Prostate gland (tissue), 2 donors: ENCODE measurements at regions not wholly inside any gene's neighbourhood (a gene's known extent, or its start where the extent isn't known, plus 50 kb on each side); places are given as distances from the start of the nearest gene placed in this dataset.

ENCODE experiments used
- DNase-seq: peaks from one replicate; pipeline ENCODE4 v3.0.0-alpha.2; 2019; ENCODE audit warnings: low spot score
- H3K27ac ChIP-seq, 2 donors: fragments of 200-600 bp; sonication (generic); 2 replicates each; pipeline ENCODE4 v1.5.1; 2017 to 2019
- H3K27me3 ChIP-seq: fragments of 200-600 bp; sonication (generic); replicated peaks from 2 replicates; pipeline ENCODE4 v1.5.1; 2019; ENCODE audit not compliant: insufficient read depth
- H3K36me3 ChIP-seq, 2 donors: fragments of 200-600 bp; sonication (generic); 1 replicate in 1 of 2; 2 replicates in 1 of 2; pipeline versions ENCODE4 v1.5.1 to v1.8.1; 2017 to 2019
- H3K4me1 ChIP-seq: fragments of 200-600 bp; sonication (generic); replicated peaks from 2 replicates; pipeline ENCODE4 v1.5.1; 2019
- H3K4me3 ChIP-seq, 2 donors: fragments of 200-600 bp; sonication (generic); 2 replicates each; pipeline ENCODE4 v1.5.1; 2017 to 2019
- H3K9me3 ChIP-seq: fragments of 200-600 bp; sonication (generic); 2 replicates; pipeline ENCODE4 v1.5.1; 2017
- CTCF ChIP-seq, 4 experiments: fragments of 200-600 bp in 2 of 4; fragments of 450-650 bp in 2 of 4; sonication (generic) in 2 of 4; IDR thresholded peaks; 1 replicate in 3 of 4; 2 replicates in 1 of 4; pipeline ENCODE4 v1.5.1; 2016 to 2019; ENCODE audit warnings: antibody characterized with exemption in 4 of 4, mild to moderate bottlenecking in 2 of 4, moderate library complexity in 2 of 4
- POLR2A ChIP-seq: fragments of 450-650 bp; IDR thresholded peaks from one replicate; pipeline ENCODE4 v1.6.1; 2016; ENCODE audit warnings: antibody characterized with exemption, mild to moderate bottlenecking
- POLR2AphosphoS5 ChIP-seq: sonication (generic); formaldehyde crosslinking; IDR thresholded peaks from one replicate; pipeline ENCODE4 v1.6.1; 2017; ENCODE audit warnings: antibody characterized with exemption
- WGBS: methylation state at CpG from one replicate; pipeline ENCODE4 v1.1.5; 2018; 5-methylcytosine and 5-hydroxymethylcytosine counted together
- intact Hi-C: fragments of 100-400 bp; cut with DNase I; formaldehyde crosslinking; loops from one replicate; pipeline ENCODE4 v1.14.2; 2022

- Histone ChIP-seq H3K9me3 (no peaks in the 10 kb centered on the region), H3K36me3 (no peaks in the 10 kb centered on the region), H3K4me3 (no peak overlapping the region), H3K27ac (no peak overlapping the region), H3K27me3 (no peaks in the 10 kb centered on the region), H3K4me1 (no peaks in the 10 kb centered on the region)
- no peak for DNase-seq
- TF ChIP-seq POLR2AphosphoS5 (no peak), CTCF (IDR thresholded peaks at IDR 0.05) (no peak), POLR2A (no peak)
- intact Hi-C loops, result no loop called here
- 78% methylated on average over 5 of the region's 5 CpGs for WGBS
These were observed 655.0 kb upstream of the CAMK1G start for GRCh38 chr1:208928349-208929010.

GRCh38 chr1:208929575-208929974, 653.9 kb upstream of the CAMK1G start:
- H3K27ac ChIP-seq, result no peak overlapping the region
- 44% methylated on average over 3 of the region's 3 CpGs for WGBS
- no peaks in the 10 kb centered on the region for H3K9me3 ChIP-seq
- TF ChIP-seq POLR2A (no peak), CTCF (IDR thresholded peaks at IDR 0.05) (no peak), POLR2AphosphoS5 (no peak)
- H3K4me3 ChIP-seq, result no peak overlapping the region
- intact Hi-C loops, result no loop called here
- DNase-seq, result no peak
- H3K27me3 ChIP-seq, result no peaks in the 10 kb centered on the region
- no peaks in the 10 kb centered on the region for H3K36me3 ChIP-seq
- no peaks in the 10 kb centered on the region for H3K4me1 ChIP-seq

GRCh38 chr1:208931936-208932335, 651.6 kb upstream of the CAMK1G start:
- Histone ChIP-seq H3K27me3 (no peaks in the 10 kb centered on the region), H3K27ac (no peak overlapping the region), H3K4me3 (no peak overlapping the region), H3K9me3 (no peaks in the 10 kb centered on the region), H3K36me3 (no peaks in the 10 kb centered on the region), H3K4me1 (no peaks in the 10 kb centered on the region)
- WGBS, result 69% methylated on average over 3 of the region's 3 CpGs
- TF ChIP-seq CTCF (IDR thresholded peaks at IDR 0.05), result no peak
- TF ChIP-seq POLR2A, result no peak
- TF ChIP-seq POLR2AphosphoS5, result no peak
- no peak for DNase-seq
- intact Hi-C loops, result no loop called here

- no peak for TF ChIP-seq POLR2A
- no peak for TF ChIP-seq POLR2AphosphoS5
- TF ChIP-seq CTCF (IDR thresholded peaks at IDR 0.05), result no peak
- DNase-seq, result no peak
- no peak overlapping the region for H3K27ac ChIP-seq
- H3K9me3 ChIP-seq, result no peaks in the 10 kb centered on the region
- no peaks in the 10 kb centered on the region for H3K27me3 ChIP-seq
- H3K36me3 ChIP-seq, result no peaks in the 10 kb centered on the region
- H3K4me1 ChIP-seq, result no peaks in the 10 kb centered on the region
- 35% methylated on average over 3 of the region's 3 CpGs for WGBS
- intact Hi-C loops, result no loop called here
- H3K4me3 ChIP-seq, result no peak overlapping the region
These were observed 649.5 kb upstream of the CAMK1G start for GRCh38 chr1:208933984-208934525.

GRCh38 chr1:208934933-208935332, 648.6 kb upstream of the CAMK1G start:
- 87% methylated on average over 6 of the region's 6 CpGs for WGBS

More at GRCh38 chr1:208934933-208935332, 648.6 kb upstream of the CAMK1G start:
- Histone ChIP-seq H3K4me1 (no peaks in the 10 kb centered on the region), H3K27me3 (no peaks in the 10 kb centered on the region), H3K27ac (no peak overlapping the region), H3K36me3 (no peaks in the 10 kb centered on the region), H3K9me3 (no peaks in the 10 kb centered on the region), H3K4me3 (no peak overlapping the region)
- intact Hi-C loops, result no loop called here
- no peak for DNase-seq
- TF ChIP-seq POLR2A, result no peak
- no peak for TF ChIP-seq CTCF (IDR thresholded peaks at IDR 0.05)
- no peak for TF ChIP-seq POLR2AphosphoS5
